ENCODE measurements at regions not wholly inside any gene's neighbourhood (a gene's known extent, or its start where the extent isn't known, plus 50 kb on each side); places are given as distances from the start of the nearest gene placed in this dataset.

DNA sequence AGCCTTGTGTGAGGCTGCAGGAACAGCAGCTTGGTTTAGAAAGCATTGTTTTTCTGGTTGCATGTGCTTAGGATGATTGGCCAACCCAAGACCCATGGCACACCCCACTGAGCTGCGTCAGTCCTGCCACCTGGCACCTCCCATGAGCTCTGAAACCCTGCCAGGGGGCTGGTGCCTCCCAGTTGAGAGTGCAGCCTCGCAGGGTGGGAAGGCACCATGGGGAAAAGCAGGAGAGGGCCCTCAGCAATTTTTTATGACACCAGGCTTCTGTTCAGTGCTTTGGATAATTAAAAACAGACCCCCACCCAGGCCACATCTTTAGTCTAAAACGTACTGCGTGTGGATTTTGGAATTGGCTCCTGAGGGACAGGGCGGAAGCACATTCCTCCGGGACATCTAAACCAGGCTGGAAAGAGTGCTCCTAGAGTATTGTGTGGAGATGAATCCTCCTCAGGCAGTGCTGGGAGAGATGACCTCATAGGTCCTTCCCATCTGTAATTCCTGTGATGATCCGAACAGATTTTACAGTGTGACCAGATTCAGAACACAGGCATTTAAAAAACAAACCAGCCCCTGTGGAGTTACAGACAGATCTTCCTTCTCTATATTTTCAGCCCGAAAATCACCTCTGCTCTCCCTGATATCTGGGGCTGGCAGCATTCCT is 438.3 kb downstream of the ZNF521 start:
- in situ Hi-C loops (cut with HindIII; ENCODE audit: low sequenced_read_pairs): no loop called here
- no peak for DNase-seq (ENCODE audit: low read depth, low spot score)
- no peak overlapping the region for H3K4me3 ChIP-seq (ENCODE audit: low read depth, low read length)
- TF ChIP-seq, protein P1, sequence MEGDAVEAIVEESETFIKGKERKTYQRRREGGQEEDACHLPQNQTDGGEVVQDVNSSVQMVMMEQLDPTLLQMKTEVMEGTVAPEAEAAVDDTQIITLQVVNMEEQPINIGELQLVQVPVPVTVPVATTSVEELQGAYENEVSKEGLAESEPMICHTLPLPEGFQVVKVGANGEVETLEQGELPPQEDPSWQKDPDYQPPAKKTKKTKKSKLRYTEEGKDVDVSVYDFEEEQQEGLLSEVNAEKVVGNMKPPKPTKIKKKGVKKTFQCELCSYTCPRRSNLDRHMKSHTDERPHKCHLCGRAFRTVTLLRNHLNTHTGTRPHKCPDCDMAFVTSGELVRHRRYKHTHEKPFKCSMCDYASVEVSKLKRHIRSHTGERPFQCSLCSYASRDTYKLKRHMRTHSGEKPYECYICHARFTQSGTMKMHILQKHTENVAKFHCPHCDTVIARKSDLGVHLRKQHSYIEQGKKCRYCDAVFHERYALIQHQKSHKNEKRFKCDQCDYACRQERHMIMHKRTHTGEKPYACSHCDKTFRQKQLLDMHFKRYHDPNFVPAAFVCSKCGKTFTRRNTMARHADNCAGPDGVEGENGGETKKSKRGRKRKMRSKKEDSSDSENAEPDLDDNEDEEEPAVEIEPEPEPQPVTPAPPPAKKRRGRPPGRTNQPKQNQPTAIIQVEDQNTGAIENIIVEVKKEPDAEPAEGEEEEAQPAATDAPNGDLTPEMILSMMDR (IDR thresholded peaks at IDR 0.05; ENCODE audit: low read depth, low read length): no peak

DNA sequence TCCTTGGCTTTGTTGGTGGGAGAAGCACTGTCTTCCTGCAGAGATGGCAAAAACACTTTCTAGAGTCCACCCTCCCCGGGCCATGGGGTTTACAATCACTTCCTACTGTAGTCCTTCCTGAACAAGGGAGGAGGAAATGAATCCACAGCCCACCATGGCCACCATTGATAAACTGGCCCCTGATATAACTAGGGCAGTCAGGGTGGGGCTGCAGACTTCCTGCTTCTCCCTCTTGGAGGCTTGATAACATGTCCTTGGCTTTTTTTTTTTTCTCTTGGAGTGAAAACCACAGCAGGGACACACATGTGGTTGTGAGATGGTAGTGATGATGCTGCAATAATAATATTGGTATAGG is 437.8 kb downstream of the ZNF521 start:
- no peak for DNase-seq (ENCODE audit: low read depth, low spot score)
- in situ Hi-C loops (cut with HindIII; ENCODE audit: low sequenced_read_pairs): no loop called here
- H3K4me3 ChIP-seq (ENCODE audit: low read depth, low read length): no peak overlapping the region
- TF ChIP-seq, protein P1 (IDR thresholded peaks at IDR 0.05; ENCODE audit: low read depth, low read length): no peak

DNA sequence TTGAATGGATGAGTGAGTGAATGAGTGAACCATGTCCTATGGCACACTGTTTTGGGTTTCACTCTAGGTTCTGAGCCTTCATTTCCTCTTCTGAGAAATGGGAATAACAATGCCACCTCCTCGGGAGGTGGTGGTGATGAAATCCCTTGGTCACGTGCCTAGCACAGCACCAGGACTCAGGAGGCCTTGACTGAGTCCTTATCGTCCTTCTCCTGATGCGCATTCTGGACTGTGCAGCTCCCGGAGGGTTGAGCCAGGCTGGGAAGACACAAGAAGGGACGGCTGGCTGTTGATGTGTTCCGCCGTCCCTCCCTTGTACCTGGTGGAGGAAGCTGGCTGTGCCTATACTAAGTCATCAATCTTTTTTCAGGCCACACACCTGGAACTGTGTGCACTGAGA is 437.3 kb downstream of the ZNF521 start:
- in situ Hi-C loops (cut with HindIII; ENCODE audit: low sequenced_read_pairs): no loop called here
- no peak overlapping the region for H3K4me3 ChIP-seq (ENCODE audit: low read depth, low read length)
- no peak for DNase-seq (ENCODE audit: low read depth, low spot score)
- TF ChIP-seq, protein P1 (IDR thresholded peaks at IDR 0.05; ENCODE audit: low read depth, low read length): no peak

DNA sequence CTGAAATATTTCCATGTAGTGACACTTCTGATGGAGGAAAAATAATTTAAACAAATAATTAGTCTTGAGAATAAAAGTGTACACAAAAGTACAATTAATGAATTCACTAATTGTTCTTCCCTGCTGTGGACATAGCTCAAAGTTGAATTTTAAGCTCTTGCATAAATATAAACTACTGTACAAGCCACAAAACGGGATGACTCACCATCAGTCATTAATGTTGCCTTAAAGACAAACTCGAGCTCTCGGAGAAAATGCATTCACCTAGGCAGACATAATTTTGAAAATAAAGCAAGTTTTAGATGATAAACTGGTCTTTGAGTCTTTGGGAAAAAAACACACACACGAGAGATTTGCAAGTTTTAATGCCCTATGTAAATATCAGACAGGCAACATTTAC is 436.4 kb downstream of the ZNF521 start:
- in situ Hi-C loops (cut with HindIII; ENCODE audit: low sequenced_read_pairs): no loop called here
- TF ChIP-seq, protein P1 (IDR thresholded peaks at IDR 0.05; ENCODE audit: low read depth, low read length): no peak
- no peak overlapping the region for H3K4me3 ChIP-seq (ENCODE audit: low read depth, low read length)
- peak; percentile 39 for DNase-seq (ENCODE audit: low read depth, low spot score)

DNA sequence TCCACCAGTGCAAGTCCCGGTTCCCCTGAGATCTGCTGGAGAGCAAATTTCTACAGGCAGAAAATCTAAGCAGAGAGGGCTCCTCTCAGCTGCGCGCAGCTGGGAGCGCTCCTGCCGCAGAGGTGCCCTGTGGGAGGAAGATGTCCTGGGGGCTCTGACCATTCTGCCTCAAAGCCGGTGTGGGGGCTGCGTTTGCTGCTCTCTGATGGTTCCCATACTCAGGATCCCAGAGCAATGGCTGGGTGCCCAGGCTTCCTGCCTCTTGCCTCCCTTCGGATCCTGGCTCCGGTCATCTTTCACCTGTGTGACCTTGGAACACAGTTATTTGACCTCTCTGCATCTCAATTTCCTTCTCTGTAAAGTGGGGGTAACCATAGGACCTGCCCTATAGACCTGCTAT is 434.2 kb downstream of the ZNF521 start:
- no peak for DNase-seq (ENCODE audit: low read depth, low spot score)
- in situ Hi-C loops (cut with HindIII; ENCODE audit: low sequenced_read_pairs): no loop called here
- H3K4me3 ChIP-seq (ENCODE audit: low read depth, low read length): no peak overlapping the region
- TF ChIP-seq, protein P1 (IDR thresholded peaks at IDR 0.05; ENCODE audit: low read depth, low read length): no peak

DNA sequence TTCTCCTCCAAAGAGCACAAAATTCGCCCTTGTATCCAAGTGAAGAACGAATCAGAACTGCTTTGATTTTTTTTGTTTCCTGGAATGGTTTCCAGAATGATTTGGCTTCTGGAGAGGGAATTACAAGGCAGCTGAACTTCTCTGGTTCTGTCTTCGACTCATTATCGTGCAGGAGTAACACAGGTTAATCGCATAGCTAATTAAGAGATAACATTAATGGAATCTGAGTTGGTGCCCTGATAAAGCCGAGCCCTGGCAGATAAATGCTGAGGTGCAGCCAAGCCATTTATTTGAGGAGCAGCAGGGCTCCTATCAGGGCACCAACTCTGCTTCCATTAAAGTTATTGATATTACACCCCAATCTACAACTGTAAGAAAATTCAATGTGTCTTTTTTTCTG is 433.7 kb downstream of the ZNF521 start:
- TF ChIP-seq, protein P1 (IDR thresholded peaks at IDR 0.05; ENCODE audit: low read depth, low read length): no peak
- no peak for DNase-seq (ENCODE audit: low read depth, low spot score)
- in situ Hi-C loops (cut with HindIII; ENCODE audit: low sequenced_read_pairs): no loop called here

More for the DNA sequence above, 433.7 kb downstream of the ZNF521 start:
- H3K4me3 ChIP-seq (ENCODE audit: low read depth, low read length): no peak overlapping the region
